ENCODE measurements at regions not wholly inside any gene's neighbourhood (a gene's known extent, or its start where the extent isn't known, plus 50 kb on each side); places are given as distances from the start of the nearest gene placed in this dataset.

DNA sequence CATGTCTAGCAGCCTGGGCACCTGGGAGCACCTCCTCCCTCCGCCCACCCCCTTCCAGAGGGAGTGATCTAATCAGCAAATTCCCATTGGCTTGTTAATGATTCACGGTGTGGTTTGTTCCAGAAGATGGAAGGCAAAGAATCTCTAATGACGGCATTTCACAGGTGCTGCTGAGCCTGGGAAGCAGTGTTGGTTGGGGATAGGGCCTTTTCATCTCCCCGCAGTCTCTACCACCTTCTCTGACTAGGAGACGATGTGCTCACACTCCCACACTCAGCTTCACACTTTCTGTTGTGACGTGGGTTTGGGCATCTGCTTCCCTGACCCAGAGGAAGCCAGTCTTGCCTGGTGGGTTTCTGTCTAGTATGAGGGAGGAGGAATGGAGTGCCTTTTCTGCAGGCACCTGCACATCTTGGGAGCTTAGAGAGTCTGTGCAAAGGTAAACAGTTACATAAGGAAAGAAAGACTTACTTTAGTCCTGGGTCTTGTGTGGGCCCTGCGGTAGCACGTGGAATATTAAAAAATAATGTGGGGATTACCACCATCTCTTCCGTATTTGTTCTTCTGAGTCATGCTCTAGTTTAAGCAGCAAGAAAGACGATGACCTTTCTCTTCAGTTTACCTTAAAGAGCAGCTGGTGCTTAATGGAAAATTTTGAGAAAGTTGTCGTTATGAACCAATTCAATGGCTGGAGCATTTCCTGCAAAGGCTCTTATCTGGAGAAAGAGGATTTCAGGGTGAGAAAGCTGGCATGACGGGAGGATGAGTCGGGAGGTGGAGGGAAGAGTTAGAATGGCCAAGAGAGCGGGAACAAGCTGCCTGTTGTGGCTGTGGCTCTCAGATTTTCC, 70.6 kb upstream of the ARHGAP5 start:
- no peak for DNase-seq

DNA sequence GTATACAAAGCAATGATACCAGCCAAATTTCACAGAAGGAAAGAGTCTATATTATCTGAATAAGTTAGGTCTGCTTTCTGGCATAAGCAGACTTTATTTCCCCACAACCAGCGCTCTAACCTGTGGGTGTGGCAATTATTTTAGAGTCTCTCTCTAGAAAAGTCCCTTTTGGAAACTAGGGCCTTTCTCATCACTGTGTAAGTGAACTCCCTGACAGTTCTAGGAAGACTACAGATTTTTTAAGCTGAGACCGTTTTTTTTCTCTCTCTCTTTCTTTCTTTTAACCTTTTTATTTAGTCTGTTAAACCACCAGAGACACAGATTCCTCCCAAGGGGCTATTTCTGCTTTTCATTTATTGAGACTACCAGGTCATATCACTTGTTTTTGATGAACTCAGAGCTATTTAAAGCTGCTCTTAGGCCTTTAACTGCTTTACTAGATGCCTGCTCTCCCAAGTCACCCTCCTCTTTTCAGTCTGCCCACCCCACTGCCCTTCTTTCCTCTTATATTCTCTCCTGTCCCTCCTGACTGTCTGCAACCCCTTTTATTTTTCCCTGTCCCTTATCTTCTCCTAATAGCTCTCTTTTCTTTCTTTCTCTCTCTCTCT, 69.2 kb upstream of the ARHGAP5 start:
- no peak for DNase-seq

DNA sequence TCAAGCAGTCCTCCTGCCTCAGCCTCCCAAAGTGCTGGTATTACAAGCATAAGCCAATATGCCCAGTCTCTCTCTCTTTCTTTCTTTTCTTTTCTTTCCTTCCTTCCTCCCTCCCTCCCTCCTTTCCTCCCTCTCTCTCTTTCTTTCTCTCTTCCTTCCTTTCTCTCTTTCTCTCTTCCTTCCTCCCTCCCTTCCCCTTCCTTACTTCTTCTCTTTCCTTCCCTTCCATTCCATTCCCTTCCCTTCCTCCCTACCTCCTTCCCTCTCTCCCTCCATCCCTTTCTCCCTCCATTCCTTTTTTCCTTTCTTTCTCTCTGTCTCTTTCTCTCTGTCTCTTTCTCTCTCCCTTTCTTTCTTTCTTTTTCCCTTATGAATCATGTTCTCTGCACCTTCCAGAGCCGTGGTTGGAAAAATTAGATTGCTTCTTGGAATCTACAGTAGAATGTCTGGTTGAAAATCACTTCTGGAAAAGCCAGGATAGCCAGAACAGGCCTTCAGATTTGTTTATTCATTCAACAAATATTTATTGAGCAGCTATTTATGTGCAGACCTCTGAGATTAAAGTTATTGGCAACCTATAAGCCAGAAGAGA, 68.4 kb upstream of the ARHGAP5 start:
- no peak for DNase-seq

DNA sequence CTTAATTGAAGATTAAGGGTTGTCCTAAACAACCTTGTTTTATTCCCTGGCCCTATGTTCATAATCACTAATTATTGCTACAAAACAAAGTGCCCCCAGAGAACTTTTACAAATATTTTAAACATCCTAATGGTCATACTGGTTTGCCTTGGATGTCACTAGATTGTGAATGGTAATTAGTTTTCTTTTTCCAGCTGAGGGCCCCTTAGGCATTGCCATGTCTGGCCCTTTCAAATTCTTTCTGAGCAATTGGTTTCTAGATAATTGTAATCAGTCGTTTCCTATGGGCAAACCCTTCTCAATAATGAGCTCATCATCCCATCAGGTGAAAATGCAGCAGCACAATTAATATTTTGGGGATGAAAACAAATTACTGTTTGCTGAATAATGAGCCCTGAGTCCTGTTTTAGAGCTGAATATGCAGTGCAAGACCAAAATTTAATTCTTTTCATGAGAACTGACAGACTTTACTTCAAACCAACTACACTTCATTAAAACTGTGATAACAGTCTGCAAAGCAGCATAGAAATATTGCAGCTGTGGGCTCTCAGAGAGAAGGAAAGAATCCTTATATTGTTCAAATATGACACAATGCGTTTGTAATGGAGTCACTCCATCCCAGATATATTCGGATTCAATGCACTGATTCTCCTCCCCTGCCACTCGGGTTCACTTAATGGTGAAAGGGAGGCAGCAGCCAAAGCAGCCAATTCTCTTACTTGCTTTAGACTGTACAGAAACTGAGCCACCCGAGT, 67.7 kb upstream of the ARHGAP5 start:
- DNase-seq, result no peak

DNA sequence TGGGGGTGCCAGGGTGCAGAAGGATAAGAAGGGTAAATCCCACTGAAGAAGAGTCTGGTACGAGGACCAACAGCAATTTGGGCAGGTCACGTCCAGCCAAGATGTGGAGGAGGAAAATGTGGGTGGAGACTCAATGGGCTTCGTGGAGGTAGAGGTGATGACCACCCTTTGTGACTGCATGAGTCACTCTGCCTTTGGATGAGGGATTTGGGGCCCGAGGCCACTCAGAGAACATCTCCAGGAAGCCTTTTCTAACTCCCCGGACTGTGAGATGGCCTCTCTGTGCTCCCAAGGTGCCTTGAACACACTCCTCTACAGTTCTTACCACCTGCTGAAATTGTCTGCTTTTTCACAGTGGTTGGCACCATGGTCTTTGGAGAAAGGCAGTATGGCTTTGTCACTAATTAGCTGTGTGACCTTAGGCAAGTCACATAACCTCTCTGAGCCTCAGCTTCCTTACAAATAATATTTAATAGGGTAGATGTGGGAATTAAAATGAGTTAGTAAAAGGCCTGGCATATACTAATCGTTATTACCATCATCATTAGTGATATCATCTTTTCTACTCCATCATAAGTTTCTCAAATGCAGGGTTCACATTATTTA, 67.0 kb upstream of the ARHGAP5 start:
- no peak for DNase-seq

DNA sequence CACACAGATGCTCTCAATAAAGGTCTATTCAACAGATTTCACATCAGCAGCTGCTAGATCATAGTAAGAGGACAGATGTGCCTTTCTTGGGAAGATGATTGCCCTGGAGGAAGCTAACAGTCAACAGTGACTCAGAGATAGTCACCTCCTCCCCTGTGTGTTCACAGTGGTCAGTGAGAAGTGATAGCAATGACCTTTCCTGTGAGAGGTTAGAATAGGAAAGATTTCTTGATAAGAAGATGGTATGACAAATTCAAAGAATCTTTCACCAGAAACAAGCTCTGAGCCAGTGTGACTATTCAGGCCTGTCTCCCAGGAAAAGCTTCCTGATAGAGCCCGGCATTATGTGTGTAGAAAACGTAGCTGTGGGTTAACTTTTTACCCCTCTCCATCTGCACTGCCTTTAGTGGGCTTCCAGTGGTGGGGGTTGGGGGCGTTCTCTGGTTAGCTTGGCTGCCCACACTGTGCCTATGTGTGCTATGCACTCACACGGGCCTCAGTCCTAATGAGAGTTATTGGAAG, 66.4 kb upstream of the ARHGAP5 start:
- no peak for DNase-seq

DNA sequence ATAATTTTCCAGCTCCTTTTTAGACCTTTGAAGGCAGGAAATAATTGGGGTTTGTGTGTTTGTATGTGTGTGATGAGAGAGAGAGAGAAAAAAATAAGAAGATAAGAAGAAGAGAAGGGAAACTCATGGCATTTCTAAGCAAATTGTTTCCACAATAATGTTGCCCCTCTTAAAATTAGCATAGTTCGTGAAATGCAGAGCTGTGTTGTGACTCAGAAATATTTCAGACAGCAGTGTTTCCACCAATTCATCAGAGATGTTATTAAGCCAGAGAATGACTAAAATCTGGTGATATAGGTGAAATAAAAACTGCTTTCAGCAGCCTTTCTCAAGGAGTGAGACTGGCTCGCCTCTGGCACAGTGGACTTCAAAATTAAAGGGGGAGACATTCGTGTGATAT, 65.9 kb upstream of the ARHGAP5 start:
- DNase-seq, result no peak

DNA sequence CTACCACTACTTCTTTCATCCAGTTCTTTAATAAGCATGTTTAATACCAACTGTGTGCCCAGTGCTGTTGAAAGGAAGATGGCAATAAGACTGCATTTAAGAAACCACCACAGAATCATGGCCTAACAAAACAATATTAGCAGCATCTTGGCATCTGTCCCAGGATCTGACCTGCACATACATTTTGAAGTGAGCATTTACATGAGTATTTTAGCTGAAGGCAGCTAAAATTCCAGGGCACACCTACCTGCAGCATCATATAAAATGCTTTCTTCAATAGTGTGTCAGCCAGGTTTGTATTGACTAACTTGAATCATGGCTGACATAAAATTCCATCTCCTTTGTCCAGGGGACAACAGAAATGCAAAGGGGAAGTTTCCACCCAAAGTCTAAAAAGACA, 65.0 kb upstream of the ARHGAP5 start:
- no peak for DNase-seq

DNA sequence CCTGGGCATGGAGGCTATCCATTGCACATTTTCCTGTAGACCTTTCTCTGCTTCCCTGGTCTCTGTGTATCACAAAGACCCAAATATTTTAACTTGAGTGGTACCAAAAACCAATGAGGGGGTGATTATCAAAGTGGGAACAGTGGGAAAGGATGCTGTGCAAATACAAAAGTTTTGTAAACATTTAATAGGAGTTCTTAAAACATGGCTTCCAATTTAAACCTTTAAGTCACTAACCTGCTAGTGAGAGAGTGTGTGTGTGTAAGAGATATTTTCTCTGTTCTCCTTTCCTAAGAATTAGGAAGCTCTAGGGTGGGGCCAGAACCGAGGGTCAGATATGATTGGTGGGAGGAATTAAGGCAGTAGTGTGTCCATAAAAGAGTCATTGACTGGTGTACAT, 64.5 kb upstream of the ARHGAP5 start:
- DNase-seq, result no peak

DNA sequence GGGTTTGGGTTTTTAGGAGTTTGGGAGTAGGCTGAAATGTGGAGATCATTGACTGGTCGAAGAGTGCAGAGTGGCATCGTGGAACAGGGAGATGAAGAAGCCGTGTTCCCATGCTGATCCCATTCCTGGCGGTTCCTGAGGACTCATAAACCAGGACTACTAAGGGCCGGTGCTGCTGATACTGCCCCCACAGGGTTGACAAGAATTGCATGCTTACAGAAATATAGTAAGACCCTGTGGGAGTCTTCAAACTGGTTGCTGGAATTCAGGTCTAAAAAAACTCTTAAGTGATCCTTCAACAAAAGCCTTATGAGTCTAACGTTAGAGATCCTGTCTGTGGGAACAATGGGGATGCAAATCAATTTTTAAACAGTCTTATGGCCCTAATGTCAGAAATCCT, 64.0 kb upstream of the ARHGAP5 start:
- DNase-seq, result no peak

DNA sequence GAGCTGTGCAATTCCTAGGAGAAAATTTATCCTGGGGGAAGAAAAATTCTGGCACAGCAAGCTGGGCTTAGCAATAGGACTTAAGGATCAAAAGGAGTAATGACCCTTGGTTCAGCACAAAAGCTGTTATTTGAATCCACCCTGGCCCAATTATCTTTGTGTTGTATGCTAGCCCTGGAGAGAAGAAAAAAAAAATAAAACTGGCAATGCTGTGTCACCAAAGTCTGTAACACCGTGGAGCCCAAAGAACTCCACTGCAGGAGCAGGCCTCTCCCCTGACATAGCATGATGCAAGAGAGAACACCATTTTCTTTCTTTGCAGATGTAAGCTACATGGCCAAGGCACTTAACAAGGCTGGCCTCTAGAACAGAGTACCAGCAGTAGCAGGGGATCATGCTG, 63.0 kb upstream of the ARHGAP5 start:
- no peak for DNase-seq

DNA sequence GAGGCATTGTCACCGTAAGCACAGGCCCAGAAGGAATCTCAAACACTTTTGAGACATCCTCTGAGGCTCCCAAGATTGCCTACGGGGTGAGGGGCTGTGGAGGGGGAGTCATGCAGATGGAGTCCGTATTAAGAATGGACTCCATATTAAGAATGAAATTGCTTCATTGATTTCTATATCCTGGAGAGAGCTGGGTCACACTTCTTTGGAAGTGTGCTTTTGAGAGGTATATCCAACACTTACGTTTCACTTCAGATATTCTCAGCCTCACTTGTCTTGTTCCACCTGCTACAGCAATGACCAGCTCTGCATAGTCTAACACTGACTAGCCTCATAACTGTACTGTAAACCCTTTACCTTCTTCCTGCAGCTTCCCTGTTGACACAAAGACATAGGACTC, 62.6 kb upstream of the ARHGAP5 start:
- DNase-seq, result no peak

DNA sequence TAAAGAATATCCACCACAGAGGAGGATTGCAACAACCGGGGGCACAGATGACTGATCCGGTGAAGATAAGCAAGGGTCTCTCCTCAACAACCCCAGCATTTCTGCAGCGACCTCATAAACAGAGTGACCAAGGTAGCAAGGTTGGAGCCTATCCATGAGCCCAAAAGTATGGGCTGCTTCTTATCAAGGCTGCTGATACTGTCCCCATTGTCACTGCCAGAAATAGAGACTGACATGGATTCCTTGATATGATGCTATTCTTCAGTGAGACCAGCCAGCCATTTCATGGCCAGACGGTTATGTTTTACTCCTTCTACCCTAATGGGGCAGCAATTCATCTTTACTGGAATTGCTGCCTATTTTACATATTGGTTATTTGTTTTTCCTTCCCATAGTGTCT, 61.9 kb upstream of the ARHGAP5 start:
- no peak for DNase-seq

DNA sequence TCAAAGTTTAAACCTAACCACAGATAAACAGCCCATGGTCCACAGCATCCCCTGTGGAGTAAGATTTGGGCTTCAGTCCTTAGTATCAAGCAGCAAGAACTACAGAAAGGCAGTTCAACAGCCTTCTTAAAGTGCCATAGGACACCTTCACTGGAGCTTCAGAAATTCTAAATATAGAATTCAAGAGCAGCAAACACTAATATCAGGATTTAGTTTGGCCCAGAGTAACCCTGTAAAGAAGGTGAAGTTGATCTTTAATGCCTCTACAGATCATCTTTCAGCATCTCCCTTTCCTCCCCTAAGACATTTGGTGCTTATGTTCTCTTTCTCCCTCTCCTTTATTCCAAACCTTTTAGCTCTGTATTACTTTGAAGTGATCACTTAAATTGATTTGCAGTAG, 59.5 kb upstream of the ARHGAP5 start:
- no peak for DNase-seq

DNA sequence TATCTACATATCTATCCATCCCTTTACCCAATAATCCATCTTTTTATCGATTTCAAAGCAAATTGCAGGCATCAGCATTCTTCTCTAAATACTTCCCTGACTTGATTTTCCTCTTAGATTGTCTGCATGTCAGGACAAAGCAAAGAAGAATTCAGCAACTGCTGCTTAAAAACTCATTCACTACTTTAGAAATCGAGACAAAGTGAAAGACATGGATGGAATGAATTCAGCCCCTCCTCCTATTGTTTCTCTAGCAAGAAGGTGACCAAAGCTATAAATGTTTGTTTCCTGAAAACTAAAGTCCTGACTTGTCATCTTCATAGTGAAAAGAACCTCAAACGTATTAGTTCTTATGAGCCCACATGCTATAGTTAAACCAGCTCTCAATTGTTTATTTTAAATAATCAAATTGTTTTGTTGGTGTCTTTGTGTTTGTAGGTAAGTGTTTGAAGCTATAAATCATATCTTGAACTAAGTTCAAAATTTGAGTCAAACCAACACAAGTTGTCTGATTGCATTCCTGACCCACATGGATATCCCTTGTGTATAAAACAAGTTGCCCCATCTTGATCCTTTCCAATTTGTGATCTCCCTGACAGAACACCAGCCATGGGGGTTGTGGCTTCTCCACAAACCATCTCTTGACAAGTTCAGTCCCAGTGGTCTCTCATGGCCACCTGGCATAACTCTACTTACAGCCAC, 58.6 kb upstream of the ARHGAP5 start:
- no peak for DNase-seq

DNA sequence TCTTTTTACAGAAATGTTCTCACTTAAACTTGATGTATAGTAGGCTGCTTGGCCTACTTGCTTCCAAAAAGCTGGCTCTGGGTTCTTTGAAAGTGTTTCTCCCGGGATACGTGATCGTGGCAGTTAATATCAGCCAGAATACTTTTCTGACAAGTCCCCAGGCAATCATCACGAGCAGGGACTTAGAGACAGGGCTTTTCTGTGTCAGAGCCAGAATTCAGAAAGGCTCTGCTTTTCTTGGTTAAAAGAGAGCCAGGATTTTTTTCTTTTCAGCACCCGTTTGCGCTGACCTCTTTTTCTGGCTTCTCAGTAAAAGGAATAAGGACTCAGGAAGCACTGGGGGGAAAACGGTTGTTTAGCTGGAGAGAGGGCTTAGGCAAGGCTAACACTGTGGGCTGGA, 57.8 kb upstream of the ARHGAP5 start:
- DNase-seq, result no peak

DNA sequence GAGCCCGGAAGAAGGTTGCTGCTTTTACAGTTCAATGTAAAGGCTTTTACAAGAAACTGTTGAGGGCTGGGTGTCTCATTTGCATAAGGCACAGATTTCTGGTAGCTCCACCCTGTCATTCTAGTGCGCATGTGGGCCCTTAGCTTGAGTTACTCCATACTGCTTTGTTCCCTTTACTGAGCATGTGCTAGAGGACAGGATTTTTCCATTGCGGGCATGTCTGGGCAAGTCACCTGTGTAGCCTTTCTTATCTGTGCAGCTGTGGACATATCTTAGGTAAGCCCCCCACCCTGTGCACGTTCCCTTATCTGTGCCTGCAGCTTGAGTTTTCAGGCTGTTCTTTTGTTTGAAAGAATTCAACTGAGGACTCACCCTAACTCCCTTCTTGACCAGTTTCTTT, 56.2 kb upstream of the ARHGAP5 start:
- no peak for DNase-seq

DNA sequence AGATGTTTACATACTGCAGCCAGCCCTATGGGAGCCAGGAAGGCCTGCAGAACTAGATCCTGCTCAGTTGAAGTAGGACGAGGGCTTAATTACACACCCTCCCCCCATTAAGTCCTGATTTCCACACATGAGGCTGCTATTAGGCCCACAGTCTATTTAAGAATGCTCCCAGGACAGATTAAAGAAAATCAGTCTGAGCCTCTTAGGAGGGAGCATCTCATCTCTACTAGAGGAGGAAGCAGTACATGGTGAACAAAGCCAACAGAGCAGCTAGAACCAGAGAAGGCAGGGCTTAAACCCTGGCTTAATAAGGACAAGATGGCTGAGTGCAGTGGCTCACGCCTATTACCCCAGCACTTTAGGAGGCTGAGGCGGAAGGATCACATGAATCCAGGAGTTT, 55.8 kb upstream of the ARHGAP5 start:
- DNase-seq, result no peak

DNA sequence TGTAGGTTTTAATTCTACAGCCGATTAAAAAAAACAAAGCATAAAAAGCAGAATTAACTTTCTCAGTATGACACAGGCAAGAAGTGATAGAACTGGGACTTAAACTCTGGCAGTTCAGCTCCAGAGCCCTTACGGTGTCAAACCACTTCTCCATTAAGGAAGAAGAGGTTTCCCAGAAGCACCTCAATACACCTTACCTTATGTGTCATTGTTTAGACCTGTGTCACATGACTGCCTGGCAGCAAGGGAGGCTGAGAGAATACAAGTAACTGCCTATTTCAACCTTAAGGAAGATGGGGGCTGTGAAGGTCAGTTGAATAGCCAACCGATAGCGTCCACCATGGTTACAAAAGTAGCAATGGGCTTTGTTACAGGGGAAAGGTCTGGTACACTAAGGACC, 54.6 kb upstream of the ARHGAP5 start:
- no peak for DNase-seq

DNA sequence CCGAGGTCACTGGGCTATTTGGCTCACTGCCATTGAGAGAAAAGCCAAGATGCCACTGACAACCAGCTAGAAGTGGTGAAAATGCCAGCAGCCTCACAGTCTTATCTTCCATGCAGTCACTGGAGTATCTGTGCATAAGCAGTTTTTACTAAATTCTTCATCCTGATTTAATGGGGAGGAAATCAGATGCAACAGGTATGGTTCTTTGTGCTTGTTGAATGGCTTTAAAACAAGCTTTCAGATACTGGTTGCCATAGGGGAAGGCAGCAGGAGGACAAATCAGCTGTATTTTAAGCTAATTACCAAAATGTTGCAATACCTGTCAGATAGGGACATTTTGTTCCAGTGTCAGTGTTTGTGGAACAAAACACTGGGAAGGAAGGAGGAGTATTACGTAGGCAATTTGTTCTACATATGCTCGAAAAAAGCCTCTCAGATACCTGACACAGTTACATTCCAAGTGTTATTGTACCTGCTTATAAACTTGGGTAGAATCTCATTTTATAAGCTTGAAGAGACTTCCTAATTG, 54.1 kb upstream of the ARHGAP5 start:
- no peak for DNase-seq

DNA sequence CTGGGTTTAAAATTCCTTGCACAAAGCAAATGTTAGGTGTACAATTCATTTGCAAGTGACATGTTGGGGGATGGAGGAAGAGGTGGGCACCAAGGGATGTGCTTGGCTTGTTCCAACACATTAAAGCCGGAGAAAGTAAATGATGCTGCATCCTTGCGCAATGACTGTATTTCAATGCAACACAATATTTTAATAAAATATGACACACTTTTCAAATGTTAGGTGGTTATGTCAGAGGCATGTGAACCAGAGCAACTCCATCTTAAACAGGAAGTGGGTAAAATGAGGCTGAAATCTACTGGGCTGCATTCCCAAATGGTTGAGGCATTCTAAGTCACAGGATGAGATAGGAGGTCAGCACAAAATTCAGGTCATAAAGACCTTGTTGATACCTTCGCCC, 53.6 kb upstream of the ARHGAP5 start:
- no peak for DNase-seq

All from NCI-H1417 treated with DMSO at 0.1 percent for 48 hours (cell line).